Superior temporal gyrus (tissue), 1 donor: ENCODE measurements at regions not wholly inside any gene's neighbourhood (a gene's known extent, or its start where the extent isn't known, plus 50 kb on each side); places are given as distances from the start of the nearest gene placed in this dataset.

Experiments used
- DNase-seq: peaks from one replicate; pipeline ENCODE4 v3.0.0-alpha.2; 2016; ENCODE audit errors: extremely low spot score

- DNase-seq = no peak
Observed at GRCh38 chr1:95370691-95371562, 136.9 kb downstream of the RWDD3 start.

GRCh38 chr1:95371666-95372282 is 137.8 kb downstream of the RWDD3 start:
- no peak for DNase-seq

GRCh38 chr1:95375174-95375573 is 141.2 kb downstream of the RWDD3 start:
- DNase-seq = no peak

GRCh38 chr1:95380909-95381308 is 146.9 kb downstream of the RWDD3 start:
- DNase-seq = no peak

- no peak for DNase-seq
Observed at GRCh38 chr1:95382000-95382786, 148.2 kb downstream of the RWDD3 start.

- no peak for DNase-seq
Observed at GRCh38 chr1:95383111-95383510, 149.1 kb downstream of the RWDD3 start.

- no peak for DNase-seq
Observed at GRCh38 chr1:95384567-95384966, 150.6 kb downstream of the RWDD3 start.

GRCh38 chr1:95386371-95386770 is 152.4 kb downstream of the RWDD3 start:
- no peak for DNase-seq

- no peak for DNase-seq
Observed at GRCh38 chr1:95386915-95387314, 152.9 kb downstream of the RWDD3 start.

- DNase-seq = no peak
Observed at GRCh38 chr1:95388031-95388430, 154.0 kb downstream of the RWDD3 start.

- DNase-seq = no peak
Observed at GRCh38 chr1:95393434-95393833, 159.4 kb downstream of the RWDD3 start.

GRCh38 chr1:95396557-95396956 is 162.5 kb downstream of the RWDD3 start:
- no peak for DNase-seq

GRCh38 chr1:95402780-95403179 is 168.8 kb downstream of the RWDD3 start:
- no peak for DNase-seq

- DNase-seq = no peak
Observed at GRCh38 chr1:95406279-95406678, 172.3 kb downstream of the RWDD3 start.

- peak; percentile 62 for DNase-seq
Observed at GRCh38 chr1:95407131-95407885, 173.3 kb downstream of the RWDD3 start.

- DNase-seq = peak; percentile 60
Observed at GRCh38 chr1:95407886-95408291, 173.9 kb downstream of the RWDD3 start.

- no peak for DNase-seq
Observed at GRCh38 chr1:95408507-95409136, 174.6 kb downstream of the RWDD3 start.

GRCh38 chr1:95409276-95409675 is 175.3 kb downstream of the RWDD3 start:
- DNase-seq = no peak

GRCh38 chr1:95409901-95410300 is 175.9 kb downstream of the RWDD3 start:
- no peak for DNase-seq

GRCh38 chr1:95415146-95415545 is 181.1 kb downstream of the RWDD3 start:
- DNase-seq = no peak

GRCh38 chr1:95426772-95427171 is 192.8 kb downstream of the RWDD3 start:
- no peak for DNase-seq
